ENCODE measurements at regions not wholly inside any gene's neighbourhood (a gene's known extent, or its start where the extent isn't known, plus 50 kb on each side); places are given as distances from the start of the nearest gene placed in this dataset.

DNA sequence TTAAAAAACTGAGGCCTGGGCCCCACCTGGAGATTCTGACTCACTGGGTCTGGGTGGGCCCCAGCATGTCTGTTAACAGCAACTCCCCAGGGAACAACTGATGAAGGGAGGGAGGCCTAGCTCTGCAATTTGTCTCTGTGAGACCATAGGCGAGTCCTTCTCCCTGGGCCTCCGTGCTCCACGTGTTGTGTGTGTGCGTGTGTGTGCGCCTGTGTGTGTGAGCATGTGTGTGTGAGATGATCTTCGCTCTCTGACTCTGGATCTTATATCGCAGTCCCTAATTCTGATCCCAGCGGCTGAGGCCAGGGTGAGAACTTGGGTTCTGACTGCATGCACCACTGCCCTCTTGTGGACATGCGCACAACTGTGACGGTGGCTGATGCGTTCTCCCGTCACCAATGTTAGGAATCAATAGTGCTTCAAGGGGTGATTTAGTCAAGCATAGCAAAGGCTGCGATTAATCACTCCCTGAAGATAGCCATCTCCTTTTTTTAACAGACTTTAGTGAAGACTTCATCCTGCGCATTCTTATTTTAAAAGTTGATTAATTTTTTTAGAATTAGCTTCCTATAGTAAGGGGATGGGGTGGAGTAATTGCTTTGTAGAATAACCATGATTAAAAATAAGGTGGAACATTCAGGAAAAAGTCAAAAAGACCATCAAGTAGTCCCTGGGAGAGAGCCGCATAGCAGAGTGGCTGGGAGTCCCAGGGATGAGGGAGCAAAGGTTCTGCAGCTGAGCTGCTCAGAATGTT is 62.4 kb upstream of the USP24 start (continued):
- TF ChIP-seq CBFB (CRISPR knock-in tag; IDR thresholded peaks at IDR 0.05), result no peak
- TF ChIP-seq ZSCAN30 (CRISPR knock-in tag; IDR thresholded peaks at IDR 0.05), result no peak
- TF ChIP-seq GLI4 (CRISPR knock-in tag; IDR thresholded peaks at IDR 0.05; ENCODE audit: borderline replicate concordance), result no peak
- TF ChIP-seq ETS1 (CRISPR knock-in tag; IDR thresholded peaks at IDR 0.05), result no peak
- TF ChIP-seq PRPF4 (IDR thresholded peaks at IDR 0.05; ENCODE audit: low read depth, low read length, poor library complexity, severe bottlenecking), result no peak
- TF ChIP-seq BORCS8-MEF2B (CRISPR knock-in tag; IDR thresholded peaks at IDR 0.05), result peak; percentile 55; the same call in 1 of the 2 replicates
- TF ChIP-seq ZNF10 (CRISPR knock-in tag; IDR thresholded peaks at IDR 0.05; ENCODE audit: borderline replicate concordance, low read depth), result no peak
- TF ChIP-seq, protein P1, sequence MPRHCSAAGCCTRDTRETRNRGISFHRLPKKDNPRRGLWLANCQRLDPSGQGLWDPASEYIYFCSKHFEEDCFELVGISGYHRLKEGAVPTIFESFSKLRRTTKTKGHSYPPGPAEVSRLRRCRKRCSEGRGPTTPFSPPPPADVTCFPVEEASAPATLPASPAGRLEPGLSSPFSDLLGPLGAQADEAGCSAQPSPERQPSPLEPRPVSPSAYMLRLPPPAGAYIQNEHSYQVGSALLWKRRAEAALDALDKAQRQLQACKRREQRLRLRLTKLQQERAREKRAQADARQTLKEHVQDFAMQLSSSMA (CRISPR knock-in tag; IDR thresholded peaks at IDR 0.05), result no peak
- TF ChIP-seq FOXA1 (IDR thresholded peaks at IDR 0.05), result no peak
- TF ChIP-seq FOXA1 (CRISPR knock-in tag; IDR thresholded peaks at IDR 0.05), result no peak
- TF ChIP-seq ZNF883 (CRISPR knock-in tag; IDR thresholded peaks at IDR 0.05; ENCODE audit: not compliant biosample characterization), result no peak
- TF ChIP-seq CBX2 (IDR thresholded peaks at IDR 0.05; ENCODE audit: low read depth, low read length), result no peak
- no peak for TF ChIP-seq CBX2 (CRISPR knock-in tag; IDR thresholded peaks at IDR 0.05; ENCODE audit: low read depth)
- TF ChIP-seq, protein P2, sequence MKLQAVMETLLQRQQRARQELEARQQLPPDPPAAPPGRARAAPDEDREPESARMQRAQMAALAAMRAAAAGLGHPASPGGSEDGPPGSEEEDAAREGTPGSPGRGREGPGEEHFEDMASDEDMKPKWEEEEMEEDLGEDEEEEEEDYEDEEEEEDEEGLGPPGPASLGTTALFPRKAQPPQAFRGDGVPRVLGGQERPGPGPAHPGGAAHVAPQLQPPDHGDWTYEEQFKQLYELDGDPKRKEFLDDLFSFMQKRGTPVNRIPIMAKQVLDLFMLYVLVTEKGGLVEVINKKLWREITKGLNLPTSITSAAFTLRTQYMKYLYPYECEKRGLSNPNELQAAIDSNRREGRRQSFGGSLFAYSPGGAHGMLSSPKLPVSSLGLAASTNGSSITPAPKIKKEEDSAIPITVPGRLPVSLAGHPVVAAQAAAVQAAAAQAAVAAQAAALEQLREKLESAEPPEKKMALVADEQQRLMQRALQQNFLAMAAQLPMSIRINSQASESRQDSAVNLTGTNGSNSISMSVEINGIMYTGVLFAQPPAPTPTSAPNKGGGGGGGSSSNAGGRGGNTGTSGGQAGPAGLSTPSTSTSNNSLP (IDR thresholded peaks at IDR 0.05; ENCODE audit: low read depth, low read length), result peak; percentile 50; the same call in 1 of the 2 replicates
- TF ChIP-seq CREB1 (IDR thresholded peaks at IDR 0.05), result peak; percentile 46
- TF ChIP-seq CREB1 (CRISPR knock-in tag; IDR thresholded peaks at IDR 0.05), result 0 out of 2 replicates have a peak, but pooled peaks have one; percentile 46
- no peak for TF ChIP-seq ZNF362 (CRISPR knock-in tag; IDR thresholded peaks at IDR 0.05; ENCODE audit: borderline replicate concordance)
- no peak for TF ChIP-seq TBX2 (CRISPR knock-in tag; IDR thresholded peaks at IDR 0.05; ENCODE audit: borderline replicate concordance)
- no peak for TF ChIP-seq FOXA3 (CRISPR knock-in tag; IDR thresholded peaks at IDR 0.05)
- TF ChIP-seq, protein P3, sequence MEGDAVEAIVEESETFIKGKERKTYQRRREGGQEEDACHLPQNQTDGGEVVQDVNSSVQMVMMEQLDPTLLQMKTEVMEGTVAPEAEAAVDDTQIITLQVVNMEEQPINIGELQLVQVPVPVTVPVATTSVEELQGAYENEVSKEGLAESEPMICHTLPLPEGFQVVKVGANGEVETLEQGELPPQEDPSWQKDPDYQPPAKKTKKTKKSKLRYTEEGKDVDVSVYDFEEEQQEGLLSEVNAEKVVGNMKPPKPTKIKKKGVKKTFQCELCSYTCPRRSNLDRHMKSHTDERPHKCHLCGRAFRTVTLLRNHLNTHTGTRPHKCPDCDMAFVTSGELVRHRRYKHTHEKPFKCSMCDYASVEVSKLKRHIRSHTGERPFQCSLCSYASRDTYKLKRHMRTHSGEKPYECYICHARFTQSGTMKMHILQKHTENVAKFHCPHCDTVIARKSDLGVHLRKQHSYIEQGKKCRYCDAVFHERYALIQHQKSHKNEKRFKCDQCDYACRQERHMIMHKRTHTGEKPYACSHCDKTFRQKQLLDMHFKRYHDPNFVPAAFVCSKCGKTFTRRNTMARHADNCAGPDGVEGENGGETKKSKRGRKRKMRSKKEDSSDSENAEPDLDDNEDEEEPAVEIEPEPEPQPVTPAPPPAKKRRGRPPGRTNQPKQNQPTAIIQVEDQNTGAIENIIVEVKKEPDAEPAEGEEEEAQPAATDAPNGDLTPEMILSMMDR (CRISPR knock-in tag; IDR thresholded peaks at IDR 0.05), result peak; percentile 96
- no peak for TF ChIP-seq TMF1 (CRISPR knock-in tag; IDR thresholded peaks at IDR 0.05; ENCODE audit: low read depth)
- TF ChIP-seq CBX5 (CRISPR knock-in tag; IDR thresholded peaks at IDR 0.05; ENCODE audit: borderline replicate concordance), result no peak
- 0 out of 2 replicates have a peak, but pooled peaks have one; percentile 40 for TF ChIP-seq ARHGAP35 (CRISPR knock-in tag; IDR thresholded peaks at IDR 0.05; ENCODE audit: borderline replicate concordance)
- TF ChIP-seq SMC3 (IDR thresholded peaks at IDR 0.05; ENCODE audit: low read length), result peak; percentile 90
- no peak for TF ChIP-seq ZNF562 (CRISPR knock-in tag; IDR thresholded peaks at IDR 0.05; ENCODE audit: borderline replicate concordance)
- TF ChIP-seq NFRKB (IDR thresholded peaks at IDR 0.05), result no peak
